HCT116 (cell line): ENCODE measurements at regions not wholly inside any gene's neighbourhood (a gene's known extent, or its start where the extent isn't known, plus 50 kb on each side); places are given as distances from the start of the nearest gene placed in this dataset.

Source experiments
- ATAC-seq: fragments of 200-7000 bp; cut with Tn5 transposase; 2 replicates; pipeline ENCODE4 v1.9.1; 2020; ENCODE audit warnings: mild to moderate bottlenecking, moderate library complexity
- BruUV-seq: library from RNA; stranded (reverse); fragments of 400-500 nt; replicated peaks from 2 replicates; lab custom pipeline; 2021; lab: Mats Ljungman, UMichigan
- CTCF ChIA-PET: fragments of 300-600 bp; sonication (Branson Sonifier 250); formaldehyde crosslinking; loops from one replicate; lab custom pipeline; 2021; ENCODE audit warnings: antibody characterized with exemption; lab: Charles Lee
- POLR2A ChIA-PET: fragments of 300-600, 350-600 bp; sonication (Branson Sonifier 250); formaldehyde crosslinking; loops from one replicate; lab custom pipeline; 2021; ENCODE audit warnings: antibody characterized with exemption; lab: Charles Lee
- RAD21 ChIA-PET, 2 experiments: fragments of 300-600 bp; sonication (Branson Sonifier 250); formaldehyde crosslinking; loops; one replicate each; lab custom pipeline; 2023; ENCODE audit warnings: low total read pairs in 2 of 2; ENCODE audit not compliant: uncharacterized antibody in 2 of 2, unreplicated experiment in 2 of 2, low non-redundant PET in 1 of 2; lab: Charles Lee
- DNase-seq: peaks from one replicate; pipeline ENCODE4 v3.0.0-alpha.2; 2010; ENCODE audit warnings: low read depth, low spot score
- H2AFZ ChIP-seq: fragments of 200-600 bp; shearing (Covaris generic), sonication (generic); 2 replicates; pipeline ENCODE4 v1.6.1; 2017; ENCODE audit warnings: low read depth, mixed run types, mixed read lengths, antibody characterized with exemption, low read length; ENCODE audit not compliant: poor library complexity, severe bottlenecking
- H3K27ac ChIP-seq: 2 replicates; pipeline ENCODE4 v1.5.1; 2012; ENCODE audit warnings: low read depth, low read length
- H3K27me3 ChIP-seq: fragments of 200-600 bp; sonication (generic); 2 replicates; pipeline ENCODE4 v1.6.1; 2016; ENCODE audit warnings: mixed run types, low read length, mixed read lengths; ENCODE audit not compliant: insufficient read depth
- H3K36me3 ChIP-seq, 2 experiments: fragments of 200-500 bp in 1 of 2; fragments of 200-600 bp in 1 of 2; sonication (Bioruptor generic) in 1 of 2; sonication (generic) in 1 of 2; 2 replicates each; pipeline versions ENCODE4 v1.5.1 to v1.6.1; 2014 to 2016; ENCODE audit warnings: low read length in 2 of 2, inconsistent platforms in 1 of 2, mixed read lengths in 1 of 2, mixed run types in 1 of 2; ENCODE audit not compliant: insufficient read depth in 2 of 2, control insufficient read depth in 1 of 2
- H3K4me1 ChIP-seq, 2 experiments: fragments of 200-600 bp in 1 of 2; sonication (generic) in 1 of 2; 2 replicates each; pipeline versions ENCODE4 v1.5.1 to v1.6.1; 2012 to 2017; ENCODE audit warnings: low read length in 2 of 2, inconsistent platforms in 1 of 2, mild to moderate bottlenecking in 1 of 2, mixed read lengths in 1 of 2, mixed run types in 1 of 2, moderate library complexity in 1 of 2; ENCODE audit not compliant: insufficient read depth in 2 of 2, control insufficient read depth in 1 of 2
- H3K4me2 ChIP-seq: fragments of 200-600 bp; sonication (generic); 2 replicates; pipeline ENCODE4 v1.6.1; 2017; ENCODE audit warnings: mixed run types, low read length, mixed read lengths
- H3K4me3 ChIP-seq, 2 experiments: fragments of 200-600 bp in 1 of 2; sonication (generic) in 1 of 2; replicated peaks in 1 of 2; 2 replicates each; pipeline ENCODE4 v1.5.1; 2011 to 2016; ENCODE audit warnings: low read length in 2 of 2, control low read depth in 1 of 2, low read depth in 1 of 2, mild to moderate bottlenecking in 1 of 2, mixed read lengths in 1 of 2, mixed run types in 1 of 2
- H3K79me2 ChIP-seq: fragments of 200-600 bp; sonication (generic); 2 replicates; pipeline ENCODE4 v1.6.1; 2017; ENCODE audit warnings: mild to moderate bottlenecking, mixed run types, low read length, moderate library complexity, mixed read lengths; ENCODE audit not compliant: insufficient read depth
- H3K9ac ChIP-seq: fragments of 200-600 bp; sonication (generic); 2 replicates; pipeline ENCODE4 v1.6.1; 2016; ENCODE audit warnings: low read length, mixed read lengths
- H3K9me2 ChIP-seq: fragments of 200-600 bp; sonication (generic), shearing (Covaris generic); 2 replicates; pipeline ENCODE4 v1.6.1; 2017; ENCODE audit warnings: mixed run types, mild to moderate bottlenecking, moderate library complexity; ENCODE audit not compliant: insufficient read depth
- H3K9me3 ChIP-seq, 2 experiments: fragments of 200-500 bp in 1 of 2; fragments of 200-600 bp in 1 of 2; sonication (Bioruptor generic) in 1 of 2; sonication (generic) in 1 of 2; 2 replicates each; pipeline ENCODE4 v1.6.1; 2014 to 2017; ENCODE audit warnings: low read length in 2 of 2, mixed read lengths in 2 of 2, inconsistent platforms in 1 of 2, low read depth in 1 of 2, mild to moderate bottlenecking in 1 of 2, mixed run types in 1 of 2, moderate library complexity in 1 of 2; ENCODE audit not compliant: control insufficient read depth in 1 of 2, insufficient read depth in 1 of 2
- H4K20me1 ChIP-seq: fragments of 200-600 bp; sonication (generic), shearing (Covaris generic); 2 replicates; pipeline ENCODE4 v1.6.1; 2017; ENCODE audit warnings: mixed run types, mild to moderate bottlenecking, moderate library complexity; ENCODE audit not compliant: insufficient read depth
- ATF3 ChIP-seq: IDR thresholded peaks from 2 replicates; pipeline ENCODE4 v1.6.1; 2012
- CBX3 ChIP-seq: IDR thresholded peaks from 2 replicates; pipeline ENCODE4 v1.6.1; 2012; ENCODE audit warnings: low read depth
- CEBPB ChIP-seq: IDR thresholded peaks from 2 replicates; pipeline ENCODE4 v1.6.1; 2012; ENCODE audit warnings: low read depth
- EGR1 ChIP-seq: IDR thresholded peaks from 2 replicates; pipeline ENCODE4 v1.6.1; 2012; ENCODE audit warnings: low read depth
- ELF1 ChIP-seq: IDR thresholded peaks from 2 replicates; pipeline ENCODE4 v1.6.1; 2012; ENCODE audit warnings: low read depth, borderline replicate concordance
- EZH2 ChIP-seq: fragments of 200-600 bp; sonication (generic); IDR thresholded peaks from 2 replicates; pipeline ENCODE4 v1.6.1; 2017; ENCODE audit warnings: antibody characterized with exemption, mixed run types
- EZH2phosphoT487 ChIP-seq: fragments of 200-600 bp; IDR thresholded peaks from 2 replicates; pipeline ENCODE4 v1.6.1; 2018; ENCODE audit warnings: antibody characterized with exemption, borderline replicate concordance
- JUND ChIP-seq: IDR thresholded peaks from 2 replicates; pipeline ENCODE4 v1.6.1; 2012
- MAX ChIP-seq: IDR thresholded peaks from 2 replicates; pipeline ENCODE4 v1.6.1; 2012
- SIN3A ChIP-seq: IDR thresholded peaks from 2 replicates; pipeline ENCODE4 v1.6.1; 2012; ENCODE audit warnings: low read depth
- ZBTB33 ChIP-seq: IDR thresholded peaks from 2 replicates; pipeline ENCODE4 v1.6.1; 2011; ENCODE audit warnings: mild to moderate bottlenecking, low read length, moderate library complexity; ENCODE audit not compliant: insufficient replicate concordance; ENCODE audit errors: extremely low read depth
- ZNF274 ChIP-seq: fragments of 200-500 bp; sonication (Bioruptor generic); IDR thresholded peaks from 2 replicates; pipeline ENCODE4 v1.6.1; 2014; ENCODE audit warnings: mild to moderate bottlenecking, low read depth, low read length, inconsistent platforms
- intact Hi-C: fragments of 100-400 bp; cut with micrococcal nuclease; formaldehyde crosslinking; loops from 2 replicates; pipeline ENCODE4 v1.10.0; 2022

GRCh38 chrX:15971696-15972095, 117.1 kb upstream of the AP1S2 start:
- RAD21 ChIA-PET = no interaction called here
- intact Hi-C loops = loop anchor here (5.0 kb wide), 1 partner anchor 284 kb away; no protein-coding TSS in a partner anchor
- H3K27me3 ChIP-seq = no peaks in the 10 kb centered on the region
- no peak overlapping the region for H3K27ac ChIP-seq
- H3K9me3 ChIP-seq = no peaks in the 10 kb centered on the region
- DNase-seq = no peak
- no peak for TF ChIP-seq EZH2
- TF ChIP-seq JUND = no peak
- TF ChIP-seq ZBTB33 = no peak
- no peak for TF ChIP-seq CBX3
- no peak for TF ChIP-seq ELF1
- TF ChIP-seq, all 23 proteins: peak for 0
- no peaks in the 10 kb centered on the region for H3K79me2 ChIP-seq
- H3K9me2 ChIP-seq = no peaks in the 10 kb centered on the region
- no peak overlapping the region for H3K4me2 ChIP-seq
- no peak for ATAC-seq
- H3K9ac ChIP-seq = no peak overlapping the region
- H4K20me1 ChIP-seq = no peaks in the 10 kb centered on the region
- POLR2A ChIA-PET = no interaction called here
- CTCF ChIA-PET = interaction anchor here (1.1 kb wide), 1 partner anchor 37 kb away, joined by 3 read pairs; no protein-coding TSS in a partner anchor
- no peak overlapping the region for H2AFZ ChIP-seq
- H3K36me3 ChIP-seq = no peaks in the 10 kb centered on the region
- H3K4me3 ChIP-seq = no peak overlapping the region
- no peaks in the 10 kb centered on the region for H3K4me1 ChIP-seq
- no TSS peak for BruUV-seq

GRCh38 chrX:15963858-15964257, 109.2 kb upstream of the AP1S2 start:
- Histone ChIP-seq H4K20me1 (no peaks in the 10 kb centered on the region), H3K4me2 (no peak overlapping the region), H3K9ac (no peak overlapping the region), H3K79me2 (no peaks in the 10 kb centered on the region), H2AFZ (no peak overlapping the region), H3K9me2 (no peaks in the 10 kb centered on the region), H3K27ac (no peak overlapping the region), H3K4me3 (no peak overlapping the region), H3K4me1 (no peaks in the 10 kb centered on the region), H3K9me3 (no peaks in the 10 kb centered on the region), H3K27me3 (no peaks in the 10 kb centered on the region), H3K36me3 (no peaks in the 10 kb centered on the region)
- POLR2A ChIA-PET = no interaction called here
- CTCF ChIA-PET = no interaction called here
- intact Hi-C loops = no loop called here
- no peak for TF ChIP-seq ZNF274
- no peak for TF ChIP-seq SIN3A
- no peak for TF ChIP-seq MAX
- no peak for TF ChIP-seq CBX3
- TF ChIP-seq ZBTB33 = no peak
- TF ChIP-seq EZH2 = no peak
- TF ChIP-seq EGR1 = no peak
- no peak for TF ChIP-seq ELF1
- TF ChIP-seq JUND = no peak
- no peak for TF ChIP-seq EZH2phosphoT487
- no peak for TF ChIP-seq ATF3
- no peak for TF ChIP-seq CEBPB
- DNase-seq (no peak), ATAC-seq (no peak)
- RAD21 ChIA-PET = no interaction called here
- no TSS peak for BruUV-seq
